ENCODE measurements at regions not wholly inside any gene's neighbourhood (a gene's known extent, or its start where the extent isn't known, plus 50 kb on each side); places are given as distances from the start of the nearest gene placed in this dataset.
A peak's percentile ranks its signal among the peaks of the same experiment; 100 is the strongest.
"Not testable (repeated sequence)": the region's sequence is repeated elsewhere in the genome, so short reads cannot be mapped to it uniquely, and the experiment has no call there.

DNA sequence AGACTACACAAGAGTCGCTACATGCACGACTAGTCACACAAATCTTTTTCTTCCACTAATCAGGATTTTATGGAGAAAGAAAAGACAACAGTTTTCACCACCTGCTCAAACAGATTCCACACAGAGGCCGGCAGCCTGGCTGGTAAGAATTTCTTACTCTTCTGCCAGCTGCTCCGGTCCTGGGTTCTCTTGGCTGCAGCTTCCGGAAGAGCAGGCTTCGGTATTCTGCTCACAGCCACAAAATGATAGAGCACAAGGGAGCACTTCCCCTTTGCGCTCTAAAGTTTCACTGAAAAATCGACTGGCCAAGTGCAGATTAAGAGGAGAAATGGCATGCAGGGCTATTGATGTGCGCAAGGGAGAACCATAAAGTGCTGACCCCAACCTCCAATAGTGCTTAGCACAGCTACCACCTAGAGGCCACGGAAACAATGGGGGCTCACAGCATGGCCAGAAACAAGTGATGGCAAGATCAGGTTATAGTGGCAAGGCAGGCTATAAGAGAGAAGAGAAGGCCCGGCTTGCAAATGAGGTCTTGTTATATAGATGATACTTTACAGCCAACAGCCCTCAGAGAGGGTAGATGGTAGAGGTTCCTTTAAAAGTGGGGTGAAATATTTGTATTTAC, 114.2 kb upstream of the ACBD5 start:
- BruUV-seq (replicated peaks); H3K79me2 ChIP-seq (ENCODE audit: control insufficient read depth, insufficient read depth, low read length); H3K27me3 ChIP-seq (replicated peaks in 1 of 2; ENCODE audit: control insufficient read depth in 2 of 2, insufficient read depth in 2 of 2, low read length in 1 of 2); RAD21 ChIA-PET (ENCODE audit: unreplicated experiment); intact Hi-C loops (cut with micrococcal nuclease; ENCODE audit: unreplicated experiment); H3K9me3 ChIP-seq (replicated peaks; ENCODE audit: control insufficient read depth, insufficient read depth, low read length); H3K9ac ChIP-seq (ENCODE audit: control insufficient read depth, insufficient read depth, low read length); H3K36me3 ChIP-seq (ENCODE audit: control insufficient read depth in 2 of 2, insufficient read depth in 2 of 2, low read length in 1 of 2); H4K20me1 ChIP-seq (ENCODE audit: control insufficient read depth, insufficient read depth); H2AFZ ChIP-seq (ENCODE audit: control insufficient read depth, low read depth, low read length); H3K27ac ChIP-seq (ENCODE audit: control insufficient read depth, insufficient read depth); H3K4me1 ChIP-seq (ENCODE audit: control insufficient read depth, insufficient read depth, low read length): not testable (repeated sequence)
- POLR2A ChIA-PET: interaction anchor here (1.1 kb wide), 1 partner anchor 100 kb away, joined by 3 read pairs; no protein-coding TSS in a partner anchor
- Histone ChIP-seq H3K4me2 (ENCODE audit: control insufficient read depth, insufficient read depth) (peak overlapping the region; percentile 55; the same call in 1 of the 2 replicates), H3K4me3 (peak overlapping the region; percentile 58)
- peak; percentile 88 for TF ChIP-seq SPI1 (IDR thresholded peaks at IDR 0.05; ENCODE audit: borderline replicate concordance, insufficient read depth, low read depth, low read length)
- peak; percentile 62 for TF ChIP-seq RUNX3 (IDR thresholded peaks at IDR 0.05; ENCODE audit: low read length)
- 0 out of 2 replicates have a peak, but pooled peaks have one; percentile 12 for TF ChIP-seq PAX5 (IDR thresholded peaks at IDR 0.05; ENCODE audit: borderline replicate concordance, low read depth, low read length)
- ATAC-seq (peak; percentile 94), DNase-seq (ENCODE audit: low read depth, low spot score) (peak; percentile 28), FAIRE-seq (peak; percentile 97)
- 0% methylated on average over 11 of the region's 11 CpGs for WGBS (ENCODE audit: insufficient coverage, insufficient replicate concordance, low lambda C conversion rate, missing lambda C conversion rate)
- in situ Hi-C loops (cut with MboI): loop anchor here (5.0 kb wide), 3 partner anchors 112 to 462 kb away; partner anchors contain the start of gene ACBD5
- SMC1A ChIA-PET (ENCODE audit: uncharacterized antibody, unreplicated experiment): interaction anchor here (0.6 to 2.3 kb wide), 3 partner anchors 26 to 473 kb away, joined by 3 to 7 read pairs (median 3); no protein-coding TSS in a partner anchor
- CTCF ChIA-PET: interaction anchor here (1.5 kb wide), 1 partner anchor 8 kb away, joined by 5 read pairs; no protein-coding TSS in a partner anchor

DNA sequence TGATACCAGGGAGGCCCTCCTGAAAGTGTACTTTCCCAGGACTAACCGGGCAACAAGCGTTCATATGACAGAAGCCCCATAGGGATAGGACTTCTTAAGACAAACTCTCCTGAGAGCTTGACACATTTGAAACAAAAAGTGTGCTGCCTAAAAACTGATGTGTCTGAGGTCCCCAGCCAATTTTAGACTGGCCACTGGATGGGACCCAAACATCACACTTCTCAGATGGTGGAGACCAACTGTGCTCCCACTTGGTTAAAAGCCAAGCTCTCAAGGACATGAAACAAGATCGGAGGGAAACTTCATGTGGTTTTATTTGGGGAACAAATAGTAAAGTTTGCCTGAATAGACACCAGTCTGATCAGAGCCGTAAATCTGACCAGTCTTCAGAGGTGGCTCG, 113.5 kb upstream of the ACBD5 start:
- ChIA-PET CTCF (interaction anchor here (1.5 kb wide), 1 partner anchor 9 kb away, joined by 5 read pairs; no protein-coding TSS in a partner anchor), POLR2A (interaction anchor here (1.1 kb wide), 1 partner anchor 99 kb away, joined by 3 read pairs; no protein-coding TSS in a partner anchor), SMC1A (ENCODE audit: uncharacterized antibody, unreplicated experiment) (interaction anchor here (0.8 to 2.3 kb wide), 2 partner anchors 25 to 102 kb away, joined by 3 to 7 read pairs; no protein-coding TSS in a partner anchor)
- ATAC-seq (peak; percentile 47), FAIRE-seq (peak; percentile 31)
- H3K36me3 ChIP-seq (ENCODE audit: control insufficient read depth in 2 of 2, insufficient read depth in 2 of 2, low read length in 1 of 2); H3K4me2 ChIP-seq (ENCODE audit: control insufficient read depth, insufficient read depth); BruUV-seq (replicated peaks); H3K79me2 ChIP-seq (ENCODE audit: control insufficient read depth, insufficient read depth, low read length); H3K27ac ChIP-seq (ENCODE audit: control insufficient read depth, insufficient read depth); H4K20me1 ChIP-seq (ENCODE audit: control insufficient read depth, insufficient read depth); H2AFZ ChIP-seq (ENCODE audit: control insufficient read depth, low read depth, low read length); DNase-seq (ENCODE audit: low read depth, low spot score); H3K9me3 ChIP-seq (replicated peaks; ENCODE audit: control insufficient read depth, insufficient read depth, low read length); H3K4me3 ChIP-seq; H3K27me3 ChIP-seq (replicated peaks in 1 of 2; ENCODE audit: control insufficient read depth in 2 of 2, insufficient read depth in 2 of 2, low read length in 1 of 2); intact Hi-C loops (cut with micrococcal nuclease; ENCODE audit: unreplicated experiment); H3K9ac ChIP-seq (ENCODE audit: control insufficient read depth, insufficient read depth, low read length); RAD21 ChIA-PET (ENCODE audit: unreplicated experiment); H3K4me1 ChIP-seq (ENCODE audit: control insufficient read depth, insufficient read depth, low read length): not testable (repeated sequence)
- in situ Hi-C loops (cut with MboI): loop anchor here (5.0 kb wide), 1 partner anchor 112 kb away; the partner anchor contains the start of gene ACBD5
- 13% methylated on average over 5 of the region's 5 CpGs for WGBS (ENCODE audit: insufficient coverage, insufficient replicate concordance, low lambda C conversion rate, missing lambda C conversion rate)
